ENCODE measurements at regions not wholly inside any gene's neighbourhood (a gene's known extent, or its start where the extent isn't known, plus 50 kb on each side); places are given as distances from the start of the nearest gene placed in this dataset.

GRCh38 chr2:144822966-144823365 is 303.0 kb upstream of the ZEB2 start:
- TF ChIP-seq CTCF (conservative IDR thresholded peaks at IDR 0.05) (no peak), EZH2 (IDR thresholded peaks at IDR 0.05; ENCODE audit: low read depth) (no peak)
